ENCODE measurements at regions not wholly inside any gene's neighbourhood (a gene's known extent, or its start where the extent isn't known, plus 50 kb on each side); places are given as distances from the start of the nearest gene placed in this dataset.

DNA sequence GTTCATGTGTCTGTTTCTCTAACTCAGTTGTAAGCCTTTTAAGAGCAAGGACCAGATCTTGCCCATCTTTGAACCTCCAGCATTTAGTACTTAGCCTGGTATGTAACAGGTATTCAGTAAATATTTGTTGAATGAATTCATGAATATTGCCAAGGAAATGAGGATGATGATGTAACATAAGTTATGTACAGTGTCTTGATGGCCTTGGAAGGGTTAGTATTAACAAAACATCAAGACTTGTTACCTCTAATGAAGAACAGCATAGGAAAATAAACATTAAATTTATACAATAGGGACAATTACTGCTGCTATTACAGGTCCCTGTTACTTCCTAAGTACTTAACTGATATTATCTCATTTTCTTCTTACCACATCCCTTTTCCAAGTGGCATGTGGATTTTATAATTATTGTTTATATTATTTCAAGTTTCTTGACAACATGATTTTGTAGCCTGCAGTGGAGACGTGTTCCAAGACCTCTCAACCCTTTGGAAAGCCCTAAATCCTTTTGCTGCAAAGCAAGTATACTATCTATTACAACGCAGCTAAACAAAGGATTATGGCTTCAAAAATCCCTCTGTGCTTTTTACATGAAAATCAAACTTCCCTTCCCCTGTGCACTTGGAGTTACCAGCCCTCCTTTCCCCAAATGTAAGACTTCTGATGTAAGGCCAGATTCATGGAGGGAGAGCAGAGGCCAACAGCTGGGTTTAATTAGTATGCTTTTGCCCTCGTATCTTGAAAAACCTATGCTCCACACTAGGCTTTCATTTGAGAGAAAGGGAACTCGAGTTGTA is 77.4 kb upstream of the SMIM36 start:
- H3K14ac ChIP-seq (ENCODE audit: insufficient read length) = no peak overlapping the region
- no peak overlapping the region for H2BK20ac ChIP-seq (ENCODE audit: low read length)
- no peak overlapping the region for H2BK15ac ChIP-seq (ENCODE audit: low read length)
- H2AK5ac ChIP-seq (ENCODE audit: low read depth, low read length) = no peak overlapping the region
- H4K20me1 ChIP-seq (replicated peaks in 1 of 2; ENCODE audit: control insufficient read depth in 1 of 2, insufficient read depth in 2 of 2, low read length in 2 of 2) = no peaks in the 10 kb centered on the region
- H2BK120ac ChIP-seq (replicated peaks; ENCODE audit: low read depth, low read length) = no peak overlapping the region
- ChIA-PET POLR2A (ENCODE audit: partially characterized antibody) (no interaction called here), CTCF (ENCODE audit: partially characterized antibody) (interaction anchor here (1.1 to 1.7 kb wide), 3 partner anchors 13 to 146 kb away, joined by 3 to 7 read pairs (median 4); no protein-coding TSS in a partner anchor)
- H3K9me3 ChIP-seq (ENCODE audit: insufficient read depth in 2 of 2, low read depth in 1 of 2, low read length in 1 of 2) = no peaks in the 10 kb centered on the region
- H3K79me1 ChIP-seq (ENCODE audit: low read depth, low read length) = no peaks in the 10 kb centered on the region
- no peaks in the 10 kb centered on the region for H3K36me3 ChIP-seq (ENCODE audit: control insufficient read depth in 2 of 4, insufficient read depth in 4 of 4, low read length in 3 of 4)
- FAIRE-seq (no peak), DNase-seq (ENCODE audit: low read depth in 1 of 2, low spot score in 2 of 2) (no peak)
- no peak overlapping the region for H2BK12ac ChIP-seq (ENCODE audit: low read depth, low read length)
- no peaks in the 10 kb centered on the region for H3K23me2 ChIP-seq (ENCODE audit: low read depth, low read length)
- no peak overlapping the region for H4K8ac ChIP-seq (ENCODE audit: extremely low read depth, insufficient read depth, low read length)
- H3K4ac ChIP-seq (replicated peaks; ENCODE audit: insufficient read length, low read depth, low read length) = no peak overlapping the region
- H4K91ac ChIP-seq (replicated peaks; ENCODE audit: insufficient read length, low read length) = no peak overlapping the region
- H2AFZ ChIP-seq (ENCODE audit: low read length) = no peak overlapping the region
- H3K4me1 ChIP-seq (replicated peaks in 1 of 4; ENCODE audit: control insufficient read depth in 3 of 4, insufficient read depth in 4 of 4, low read length in 3 of 4) = no peaks in the 10 kb centered on the region
- H4K5ac ChIP-seq (ENCODE audit: insufficient read length, low read depth, low read length) = no peak overlapping the region
- no peak overlapping the region for H3K9ac ChIP-seq (replicated peaks in 1 of 4; ENCODE audit: extremely low read depth in 1 of 4, low read depth in 3 of 4, low read length in 3 of 4)
- no peaks in the 10 kb centered on the region for H3K27me3 ChIP-seq (replicated peaks in 1 of 4; ENCODE audit: control insufficient read depth in 3 of 4, extremely low read depth in 1 of 4, insufficient read depth in 3 of 4, low read length in 3 of 4)
- no peak overlapping the region for H2BK5ac ChIP-seq (ENCODE audit: low read depth, low read length)
- no peak overlapping the region for H3K56ac ChIP-seq (replicated peaks; ENCODE audit: insufficient read length, low read depth, low read length)
- H3K18ac ChIP-seq (ENCODE audit: extremely low read depth, low read length) = no peak overlapping the region
- H3K23ac ChIP-seq (ENCODE audit: insufficient read length) = no peak overlapping the region
- no peak overlapping the region for H3K4me2 ChIP-seq (ENCODE audit: insufficient read depth in 1 of 2, low read depth in 2 of 2, low read length in 2 of 2)
- no peak overlapping the region for H3K27ac ChIP-seq (ENCODE audit: low read depth, low read length)
- 86% methylated on average over 4 of the region's 4 CpGs; no CpG with 5 or more reads in 1 of the 2 experiments for WGBS, 2 experiments (ENCODE audit: extremely low coverage in 1 of 2, insufficient coverage in 1 of 2, insufficient read length in 1 of 2, insufficient replicate concordance in 2 of 2, low coverage in 1 of 2, low lambda C conversion rate in 2 of 2, missing lambda C conversion rate in 1 of 2)
- no peak overlapping the region for H3K4me3 ChIP-seq (ENCODE audit: extremely low read depth in 1 of 4, insufficient read depth in 2 of 4, low read depth in 3 of 4, low read length in 4 of 4)
- H3K79me2 ChIP-seq (ENCODE audit: control insufficient read depth in 1 of 2, insufficient read depth in 2 of 2, low read length in 2 of 2) = no peaks in the 10 kb centered on the region
- TF ChIP-seq KDM1A (IDR thresholded peaks at IDR 0.05; ENCODE audit: borderline replicate concordance, low read length) = no peak
- no peak for TF ChIP-seq CTBP2 (IDR thresholded peaks at IDR 0.05; ENCODE audit: borderline replicate concordance, insufficient read depth, insufficient read length, low read length)
- TF ChIP-seq YY1 (IDR thresholded peaks at IDR 0.05; ENCODE audit: low read depth, low read length) = no peak
- no peak for TF ChIP-seq SIX5 (IDR thresholded peaks at IDR 0.05; ENCODE audit: low read depth, low read length)
- TF ChIP-seq MAFK (IDR thresholded peaks at IDR 0.05; ENCODE audit: low read depth, low read length) = no peak
- no peak for TF ChIP-seq TBP (IDR thresholded peaks at IDR 0.05; ENCODE audit: low read depth, low read length)
- no peak for TF ChIP-seq BRCA1 (IDR thresholded peaks at IDR 0.05; ENCODE audit: low read depth, low read length)
- no peak for TF ChIP-seq KDM5A (IDR thresholded peaks at IDR 0.05; ENCODE audit: low read length)
- TF ChIP-seq ZNF274 (IDR thresholded peaks at IDR 0.05; ENCODE audit: borderline replicate concordance, extremely low read depth, low read length) = no peak
- TF ChIP-seq, protein P1, sequence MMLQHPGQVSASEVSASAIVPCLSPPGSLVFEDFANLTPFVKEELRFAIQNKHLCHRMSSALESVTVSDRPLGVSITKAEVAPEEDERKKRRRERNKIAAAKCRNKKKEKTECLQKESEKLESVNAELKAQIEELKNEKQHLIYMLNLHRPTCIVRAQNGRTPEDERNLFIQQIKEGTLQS (IDR thresholded peaks at IDR 0.05; ENCODE audit: insufficient read depth, low read depth, low read length) = no peak
- TF ChIP-seq RXRA (IDR thresholded peaks at IDR 0.05; ENCODE audit: insufficient read depth, low read depth, low read length) = no peak
- TF ChIP-seq SIRT6 (IDR thresholded peaks at IDR 0.05; ENCODE audit: low read length) = no peak
- no peak for TF ChIP-seq CHD2 (IDR thresholded peaks at IDR 0.05; ENCODE audit: low read length)
- no peak for TF ChIP-seq JUN (IDR thresholded peaks at IDR 0.05; ENCODE audit: low read depth, low read length)

Data from H1 (cell line).